GM19467 (cell line): ENCODE measurements at regions not wholly inside any gene's neighbourhood (a gene's known extent, or its start where the extent isn't known, plus 50 kb on each side); places are given as distances from the start of the nearest gene placed in this dataset.

Source experiments
- ATAC-seq: cut with Tn5 transposase; IDR thresholded peaks from one replicate; pipeline ENCODE4 v1.9.1; 2021; ENCODE audit warnings: mild to moderate bottlenecking, moderate library complexity; ENCODE audit not compliant: unreplicated experiment

DNA sequence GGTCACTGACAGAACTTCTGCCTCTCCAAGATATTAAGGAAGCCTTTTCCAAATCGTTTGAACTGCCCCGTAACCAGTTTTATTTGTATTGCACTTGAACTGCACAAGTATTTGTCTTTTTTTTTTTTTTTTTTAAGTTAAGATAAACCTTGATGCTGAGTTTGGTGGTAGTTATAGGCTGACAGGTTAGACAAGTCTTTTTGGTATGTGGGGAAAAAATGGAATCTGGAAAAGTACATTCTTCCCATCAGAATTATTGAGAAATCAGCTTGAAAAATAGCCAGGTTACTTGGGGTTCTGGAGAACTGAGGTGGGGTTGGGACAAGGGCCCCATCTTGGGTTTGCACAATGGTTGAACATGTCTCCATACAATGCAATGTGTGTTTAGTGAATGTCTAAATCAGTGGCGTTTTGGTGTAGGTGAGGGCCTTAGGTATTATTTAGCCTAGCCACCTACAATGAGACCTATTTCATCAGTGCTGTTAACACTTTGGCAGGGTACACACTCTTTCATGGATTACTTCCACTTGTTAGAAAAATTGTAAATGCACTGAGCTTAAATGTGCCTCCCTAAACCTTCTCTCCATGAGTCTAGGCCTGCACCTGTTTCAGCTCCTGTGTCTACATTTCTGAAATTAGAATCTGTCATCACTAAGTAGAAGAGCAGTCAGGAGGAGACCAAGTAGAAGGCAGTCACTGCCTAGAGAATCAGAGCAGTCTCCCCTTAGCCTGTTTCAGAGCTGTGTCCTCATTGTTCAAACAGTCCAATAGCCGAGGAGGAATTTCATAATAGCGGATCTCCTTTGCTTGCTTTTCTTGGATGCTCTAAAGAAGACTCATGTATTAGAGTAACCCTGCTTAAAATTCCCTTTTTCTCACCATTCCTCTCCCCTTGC is 140.0 kb upstream of the HMHB1 start:
- no peak for ATAC-seq

DNA sequence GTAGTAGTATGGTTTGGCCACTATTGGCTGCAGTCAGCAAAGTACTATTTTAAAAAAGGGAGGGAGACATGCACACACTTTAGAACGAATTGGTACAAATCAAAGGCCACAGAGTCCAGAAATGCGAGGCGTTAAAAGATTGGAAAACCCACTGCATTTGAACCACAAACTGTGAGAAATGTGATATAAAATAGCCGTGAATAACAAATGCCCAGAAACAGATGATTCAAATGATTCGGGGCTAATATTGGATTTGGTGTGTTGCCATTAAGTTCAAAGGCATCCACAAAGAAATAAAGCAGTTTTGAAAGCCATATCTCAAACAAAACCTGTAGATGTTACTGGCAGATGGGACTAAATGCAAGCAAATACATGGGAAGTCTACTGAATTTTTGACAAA is 140.9 kb upstream of the HMHB1 start:
- ATAC-seq: no peak

DNA sequence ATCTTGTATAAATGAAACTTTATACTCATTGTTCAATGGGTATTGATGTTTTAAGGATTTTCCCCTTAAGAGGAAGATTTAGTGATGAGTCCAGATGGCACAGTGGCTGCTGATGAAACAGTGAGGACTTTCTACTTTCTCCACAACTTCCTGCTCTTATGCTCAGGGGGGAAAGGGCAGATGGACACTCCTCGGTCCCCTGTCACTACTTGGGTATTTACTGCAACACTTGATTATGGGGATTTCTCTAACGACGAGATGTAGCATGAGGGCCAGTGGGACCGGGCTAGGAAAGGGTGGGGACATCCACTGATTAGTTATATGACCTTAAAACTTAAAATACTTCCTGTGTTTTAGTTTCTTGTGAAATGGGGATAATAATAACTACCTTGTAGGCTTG is 146.1 kb upstream of the HMHB1 start:
- no peak for ATAC-seq

DNA sequence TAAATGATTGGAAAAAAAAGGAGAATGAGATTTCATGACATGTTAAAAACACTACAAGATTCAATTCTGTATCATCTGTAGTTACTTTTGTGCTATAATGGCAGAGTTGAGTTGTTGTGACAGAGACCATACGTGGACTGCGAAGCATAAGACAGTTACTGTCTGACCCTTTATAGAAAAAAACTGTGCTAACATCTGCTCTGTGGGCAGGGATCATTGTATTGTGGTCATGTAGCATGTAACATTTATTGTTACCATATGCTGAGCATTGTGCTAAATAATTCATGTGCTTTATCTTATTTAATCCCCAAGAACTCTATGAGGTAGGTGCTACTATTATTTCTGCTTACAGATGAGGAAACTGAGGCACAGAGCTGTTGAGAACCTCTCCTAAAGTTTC is 147.3 kb upstream of the HMHB1 start:
- ATAC-seq: no peak

DNA sequence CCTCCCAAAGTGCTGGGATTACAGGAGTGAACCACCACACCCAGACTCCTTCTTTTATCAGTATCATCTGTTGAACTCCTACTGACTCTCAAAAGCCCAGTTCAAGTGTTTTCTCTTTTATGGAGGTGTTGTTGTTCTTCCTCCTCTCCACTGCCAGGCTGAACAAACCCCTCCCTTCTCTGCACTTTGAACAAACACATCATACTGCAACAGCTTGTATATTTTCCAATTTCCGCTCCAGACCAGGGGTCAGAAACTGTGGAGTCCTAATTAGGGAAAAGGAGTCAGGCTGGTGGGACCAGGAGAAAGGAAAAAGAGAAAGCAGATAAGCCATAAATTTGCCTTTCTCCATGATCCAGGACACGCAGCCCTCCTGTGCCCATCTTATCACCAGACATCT is 148.1 kb upstream of the HMHB1 start:
- ATAC-seq: no peak

DNA sequence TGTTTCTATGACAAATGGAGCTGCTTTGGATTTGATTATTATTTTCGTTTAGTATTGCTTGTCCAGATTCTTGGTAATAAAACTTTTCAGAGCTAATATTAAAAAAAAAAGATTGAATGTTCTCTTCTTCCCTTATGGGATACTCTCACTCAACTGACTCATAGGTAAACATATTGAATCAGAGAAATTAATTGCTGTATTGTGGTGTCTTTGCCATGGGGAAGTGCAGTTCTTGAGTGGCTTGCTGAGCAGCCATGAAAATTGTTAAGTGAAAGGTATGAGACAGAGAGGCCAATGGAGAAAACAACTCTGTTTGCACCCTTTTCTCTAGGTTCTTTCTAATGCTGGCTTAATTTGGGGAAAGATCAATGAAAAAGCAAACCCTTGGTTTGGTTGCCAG is 149.9 kb upstream of the HMHB1 start:
- no peak for ATAC-seq

DNA sequence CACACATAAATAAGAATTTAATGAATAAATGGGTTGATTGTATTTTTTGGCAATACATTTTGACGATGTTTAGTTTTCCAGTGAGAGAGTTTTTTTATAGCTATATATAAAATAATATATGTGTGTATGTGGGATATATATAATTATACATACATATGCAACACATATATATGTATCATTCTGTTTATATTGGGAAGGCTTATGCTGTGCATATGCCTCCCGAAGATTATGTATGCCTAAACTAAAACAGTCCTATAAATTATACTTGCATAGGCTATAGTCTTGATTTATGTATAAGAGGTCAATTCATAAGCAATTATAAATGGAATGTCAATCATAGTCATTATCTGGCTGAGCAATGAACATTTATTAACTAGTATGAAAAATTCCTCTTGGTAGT is 151.3 kb upstream of the HMHB1 start:
- ATAC-seq: no peak

DNA sequence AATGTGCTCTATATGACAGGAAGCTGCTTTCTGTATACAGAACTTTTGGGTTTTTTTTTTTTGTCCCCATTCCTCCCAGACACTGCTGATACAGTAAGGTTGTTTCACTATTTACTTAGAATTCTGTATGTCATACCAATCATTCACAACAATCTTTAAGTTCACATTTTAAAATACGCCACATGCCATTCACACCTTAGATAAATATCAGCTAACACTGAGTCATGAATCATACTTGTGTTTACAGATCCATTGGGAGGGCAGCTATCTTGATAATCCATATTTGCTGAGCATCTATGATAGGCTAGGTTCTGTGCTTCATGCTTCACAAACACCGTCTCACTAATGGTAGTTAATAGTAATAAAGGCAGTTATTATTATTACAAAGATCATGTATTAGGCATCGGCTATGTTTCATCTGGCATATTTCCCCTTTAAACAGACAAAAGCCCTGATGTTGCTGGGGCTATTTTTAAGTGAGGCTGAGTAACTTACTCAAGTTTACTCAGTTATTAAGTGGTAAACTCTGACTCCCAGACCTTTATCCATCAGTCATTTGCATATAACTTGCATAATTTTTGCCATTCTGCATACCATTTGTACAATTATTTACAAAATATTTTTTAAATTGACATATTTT is 152.2 kb upstream of the HMHB1 start:
- ATAC-seq: no peak

DNA sequence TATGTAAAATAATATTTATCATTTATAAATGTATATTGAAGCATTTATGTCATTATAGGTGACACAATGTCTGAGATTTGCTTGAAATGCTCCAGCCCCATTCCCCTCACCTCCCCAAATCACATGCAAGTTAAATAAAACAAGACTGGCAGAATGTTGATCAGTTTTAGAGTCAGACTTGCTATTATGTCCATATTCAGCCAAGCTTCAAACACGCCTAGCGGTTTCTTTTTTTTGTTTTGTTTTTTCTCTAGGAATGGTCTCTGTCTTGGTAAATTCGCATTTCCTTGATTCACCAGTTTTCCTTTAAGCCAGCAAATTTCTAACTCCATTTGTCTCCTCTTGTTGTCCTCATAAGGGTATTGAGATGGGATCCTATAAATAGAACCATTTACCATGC is 153.0 kb upstream of the HMHB1 start:
- ATAC-seq: no peak

DNA sequence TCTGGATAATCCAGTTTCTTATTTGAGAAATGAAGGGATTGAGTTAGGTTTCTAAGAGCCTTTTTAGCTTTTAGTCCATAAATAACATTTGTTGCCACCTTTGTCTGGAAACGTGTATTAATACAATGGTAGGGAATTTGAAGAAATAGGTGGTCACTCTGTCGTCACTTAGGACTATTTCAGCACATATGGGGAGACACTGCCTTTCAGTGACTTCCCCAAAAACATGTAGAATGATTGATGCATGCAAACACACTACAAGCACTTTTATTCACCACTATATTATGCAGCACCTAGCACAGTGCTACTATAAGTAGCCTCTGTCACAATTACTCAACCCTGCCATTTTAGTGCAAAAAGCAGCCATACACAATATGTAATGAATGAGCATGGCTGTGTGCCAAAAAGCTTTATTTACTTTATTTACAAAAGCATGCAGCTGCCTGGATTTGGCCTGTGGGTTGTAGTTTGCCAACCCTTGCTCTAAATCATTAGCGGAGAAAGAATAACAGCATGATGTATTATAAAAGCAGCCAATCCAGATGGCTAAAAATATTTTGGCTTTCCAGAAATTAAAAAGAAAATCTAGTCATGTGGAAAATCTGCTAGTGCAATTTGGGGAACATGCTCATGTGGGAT is 154.2 kb upstream of the HMHB1 start:
- no peak for ATAC-seq

DNA sequence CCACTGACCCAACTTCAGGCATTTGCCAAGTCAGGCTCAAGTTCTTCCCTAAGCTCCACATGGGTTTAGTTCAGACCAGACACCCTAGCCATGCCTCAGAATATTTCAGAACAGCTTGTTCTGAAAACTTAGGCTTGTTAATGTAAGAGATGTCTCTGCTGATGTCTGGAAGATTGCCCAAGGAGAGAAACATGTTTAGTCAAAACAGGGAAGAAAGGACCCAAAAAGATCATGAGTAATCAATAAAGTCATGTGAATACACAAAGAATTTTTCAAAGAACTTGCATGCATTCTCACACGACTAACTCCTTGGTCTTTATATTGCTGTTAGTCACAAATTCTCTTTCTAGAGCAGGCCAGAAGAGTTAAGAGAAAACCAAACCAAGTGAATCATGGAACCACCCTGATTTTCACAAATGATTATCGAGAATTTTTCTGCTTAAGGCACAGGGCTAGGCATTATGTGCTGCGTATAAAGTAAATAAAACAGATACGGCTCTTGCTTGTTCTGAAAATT is 158.1 kb upstream of the HMHB1 start:
- ATAC-seq: no peak

DNA sequence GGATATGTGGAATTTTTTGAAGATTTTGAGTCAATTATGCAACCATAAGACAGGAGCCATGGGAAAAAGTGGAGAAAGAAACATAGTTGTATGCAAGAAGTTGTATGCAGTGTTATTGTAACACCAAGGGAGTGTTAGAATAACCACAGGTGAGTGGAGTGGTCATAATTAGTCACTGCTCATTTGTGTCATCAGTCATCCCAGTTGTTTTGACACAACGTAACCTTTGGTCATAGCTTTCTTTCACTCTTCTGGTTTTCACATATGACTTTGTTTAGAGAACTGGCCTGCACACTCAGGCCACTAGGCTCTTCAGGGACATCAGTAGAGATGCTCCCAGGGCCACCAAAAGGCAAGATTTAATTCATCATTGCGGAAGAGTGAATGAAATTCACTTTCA is 158.7 kb upstream of the HMHB1 start:
- no peak for ATAC-seq

DNA sequence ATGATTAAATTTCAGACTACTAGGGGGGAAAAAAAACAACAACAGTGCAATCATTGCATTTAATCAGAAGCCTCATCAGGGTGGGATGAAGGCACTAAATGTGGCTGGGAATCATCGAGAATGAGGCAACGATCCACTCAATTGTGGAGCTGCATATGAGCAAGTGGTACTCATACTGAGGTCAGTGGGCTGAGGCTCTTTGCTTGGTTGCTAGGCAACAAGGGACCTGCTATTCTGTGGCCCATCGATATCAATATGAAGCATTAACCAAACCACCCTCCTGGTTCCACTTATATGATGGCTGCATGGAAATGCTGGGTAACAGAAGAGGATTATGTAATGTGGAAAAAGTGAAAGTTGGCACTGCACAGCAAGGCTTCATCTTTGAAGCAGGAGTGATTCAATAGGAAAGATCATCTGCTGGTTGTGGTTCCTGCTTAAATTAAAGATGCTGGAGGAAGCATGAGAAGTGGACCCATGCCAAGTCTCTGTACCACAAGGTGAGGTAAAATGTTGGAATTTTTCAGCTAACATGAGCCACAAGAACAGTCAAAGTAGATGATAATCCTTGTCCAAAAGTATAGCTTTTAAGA is 159.8 kb upstream of the HMHB1 start:
- no peak for ATAC-seq

DNA sequence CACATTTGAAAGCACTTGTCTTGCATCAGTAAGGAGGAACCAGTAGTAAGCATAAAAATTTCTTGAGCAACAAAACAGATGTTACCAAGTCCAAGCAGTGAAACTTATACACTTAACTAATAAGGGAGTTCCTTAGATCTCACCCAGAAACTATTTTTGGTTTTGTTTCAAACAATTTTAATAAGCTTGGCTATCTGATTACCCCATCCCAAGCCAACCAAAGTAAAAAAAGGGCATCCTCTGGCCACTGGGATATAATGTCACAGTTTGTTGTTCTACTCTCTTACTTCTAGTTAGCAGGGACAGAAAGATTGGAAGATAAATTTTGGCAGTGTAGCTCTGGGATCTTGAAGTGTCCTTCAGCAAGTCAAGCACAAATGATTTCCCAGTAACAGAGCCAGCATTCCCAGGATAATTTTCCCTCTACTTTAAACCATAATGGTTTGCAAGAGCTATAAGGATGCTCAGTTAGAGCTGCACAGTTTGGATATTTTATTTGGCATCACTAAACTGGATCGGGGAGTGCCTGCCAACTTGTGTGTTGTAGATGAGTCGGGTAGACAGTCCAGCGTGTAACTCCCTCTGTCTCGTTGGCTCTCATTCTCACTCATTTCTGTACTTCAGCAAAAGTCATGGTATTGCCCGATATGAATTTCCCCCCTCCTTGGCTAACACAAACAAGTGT is 161.9 kb upstream of the HMHB1 start:
- ATAC-seq: no peak

DNA sequence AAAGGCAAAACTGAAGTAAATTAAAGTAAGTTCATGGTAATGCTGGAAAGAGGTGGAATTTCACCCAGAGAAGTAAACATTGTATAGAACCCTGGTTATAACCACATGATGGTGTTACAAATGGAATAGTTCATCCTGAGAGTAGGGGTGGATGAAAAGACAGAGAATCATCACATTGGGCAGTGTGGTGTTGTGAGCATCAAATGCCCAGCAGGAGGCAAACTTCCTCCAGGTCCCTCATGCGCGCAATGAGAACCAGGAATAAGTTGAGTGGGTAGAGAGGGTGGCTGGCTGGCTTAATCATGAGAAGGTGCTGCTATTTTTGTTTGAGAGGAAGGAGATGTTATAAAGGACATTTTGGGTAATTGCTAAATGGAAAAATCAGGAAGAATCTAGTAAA is 163.3 kb upstream of the HMHB1 start:
- ATAC-seq: no peak

DNA sequence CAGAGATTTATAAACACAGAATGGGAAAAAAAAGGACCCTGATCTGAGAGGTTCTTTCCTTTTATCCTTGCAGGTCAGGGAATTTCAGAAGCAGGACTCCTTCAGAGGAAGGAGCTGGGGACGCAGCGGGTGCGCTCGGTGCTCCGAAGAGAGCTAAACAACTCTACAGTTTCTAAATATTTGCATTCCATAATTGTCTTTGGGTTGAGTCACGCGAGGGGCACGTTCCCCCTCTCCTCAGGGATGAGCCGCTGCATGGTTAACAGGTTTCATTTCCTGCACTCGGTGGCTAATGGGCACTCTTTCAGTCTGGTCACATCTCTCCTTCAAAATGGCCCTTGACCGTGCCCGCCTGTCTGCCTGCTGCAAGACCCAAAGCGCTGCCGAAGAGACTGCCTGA is 165.0 kb upstream of the HMHB1 start:
- no peak for ATAC-seq

DNA sequence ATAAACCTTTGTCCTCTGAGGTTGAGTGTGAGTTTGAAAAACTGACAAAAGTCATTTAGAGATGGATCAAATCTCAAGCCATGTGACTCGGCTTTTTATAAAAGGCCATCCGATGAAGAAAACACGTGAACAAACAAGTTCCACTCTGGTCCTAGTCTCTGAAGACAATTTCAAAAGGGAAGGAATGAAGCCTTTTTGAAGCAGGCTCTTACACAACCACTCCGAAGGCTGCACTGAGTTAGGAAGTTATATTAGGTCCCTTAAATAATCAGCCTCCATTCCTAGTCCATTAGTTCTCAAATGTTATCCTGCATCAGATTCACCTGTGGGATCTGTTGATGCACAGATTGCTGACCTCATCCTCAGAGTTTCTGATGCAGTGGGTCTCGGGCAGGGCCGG is 166.6 kb upstream of the HMHB1 start:
- ATAC-seq: no peak

DNA sequence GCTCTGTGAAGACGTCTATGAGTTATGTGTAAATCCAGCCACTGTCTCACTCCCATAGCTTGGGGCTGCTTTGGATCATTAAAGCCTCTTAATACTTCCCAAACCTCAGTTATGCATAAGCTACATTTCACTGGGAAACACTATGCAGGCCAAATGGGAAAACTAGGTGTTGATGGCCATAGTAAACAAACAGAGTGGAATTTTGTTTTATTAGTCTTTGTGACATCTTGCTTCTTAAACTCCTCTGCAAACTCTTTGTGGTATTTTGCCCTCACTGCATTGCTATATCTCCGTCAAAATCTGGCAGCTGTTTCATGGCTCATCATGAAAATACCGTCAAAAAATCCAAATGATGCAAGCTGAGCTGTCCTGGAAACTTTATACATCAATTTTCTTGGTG is 167.2 kb upstream of the HMHB1 start:
- ATAC-seq: no peak

DNA sequence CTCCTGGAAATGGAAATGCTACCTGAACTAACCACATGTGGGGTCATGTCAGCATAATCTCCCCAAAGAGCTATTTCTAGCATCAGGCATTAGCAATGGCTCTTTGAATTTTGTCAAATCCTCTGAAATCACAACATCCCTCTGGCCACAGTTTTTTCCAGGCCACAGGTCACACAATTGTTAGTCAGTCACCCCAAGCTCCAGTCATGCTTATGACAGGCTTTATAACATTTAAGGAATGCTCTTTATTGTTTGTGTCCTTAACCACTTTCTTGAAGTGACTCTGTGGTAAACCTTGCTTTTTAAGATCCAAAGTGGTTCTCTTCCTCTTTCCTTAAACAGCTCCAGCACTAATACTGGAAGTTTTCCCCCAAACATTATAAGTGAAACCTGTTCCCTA is 169.2 kb upstream of the HMHB1 start:
- ATAC-seq: no peak

DNA sequence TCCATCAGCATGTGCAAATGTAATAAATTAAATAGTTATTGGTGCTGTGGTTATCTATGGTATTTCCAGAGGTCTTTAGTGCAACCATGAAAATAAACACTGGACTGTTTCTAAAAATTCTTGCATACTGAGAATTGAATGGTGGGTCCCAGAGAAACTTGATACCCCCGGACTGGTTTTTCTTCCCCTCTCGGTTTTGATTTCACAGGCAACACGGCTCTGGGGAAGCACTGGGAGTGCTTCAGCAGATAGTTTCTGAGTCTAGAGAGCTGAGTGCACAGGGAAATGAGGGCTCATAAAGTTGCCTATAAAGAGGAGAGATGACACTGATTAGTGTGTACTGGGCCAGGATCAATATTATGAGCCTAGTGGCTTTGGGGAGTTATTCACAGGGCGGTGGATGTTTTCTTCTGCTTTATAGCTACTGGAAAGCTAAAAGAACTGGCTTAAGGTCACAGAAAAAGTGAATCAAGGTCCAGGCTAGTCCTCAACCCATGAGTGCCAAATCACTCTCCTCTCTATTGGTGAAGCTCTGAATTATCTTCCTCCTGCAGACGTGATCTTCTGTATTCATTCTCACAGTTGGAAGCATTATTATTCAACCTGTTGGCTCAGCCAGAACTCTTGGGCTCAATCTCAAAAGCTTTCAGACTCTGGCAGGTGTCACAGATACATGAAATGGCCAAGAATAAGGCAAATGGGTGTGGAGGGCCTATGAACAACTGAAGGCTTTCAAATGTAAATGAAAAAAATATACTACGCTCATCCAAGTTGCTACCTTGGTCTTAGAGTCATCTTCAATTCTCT is 170.2 kb upstream of the HMHB1 start:
- no peak for ATAC-seq
